ENCODE measurements at regions not wholly inside any gene's neighbourhood (a gene's known extent, or its start where the extent isn't known, plus 50 kb on each side); places are given as distances from the start of the nearest gene placed in this dataset.

DNA sequence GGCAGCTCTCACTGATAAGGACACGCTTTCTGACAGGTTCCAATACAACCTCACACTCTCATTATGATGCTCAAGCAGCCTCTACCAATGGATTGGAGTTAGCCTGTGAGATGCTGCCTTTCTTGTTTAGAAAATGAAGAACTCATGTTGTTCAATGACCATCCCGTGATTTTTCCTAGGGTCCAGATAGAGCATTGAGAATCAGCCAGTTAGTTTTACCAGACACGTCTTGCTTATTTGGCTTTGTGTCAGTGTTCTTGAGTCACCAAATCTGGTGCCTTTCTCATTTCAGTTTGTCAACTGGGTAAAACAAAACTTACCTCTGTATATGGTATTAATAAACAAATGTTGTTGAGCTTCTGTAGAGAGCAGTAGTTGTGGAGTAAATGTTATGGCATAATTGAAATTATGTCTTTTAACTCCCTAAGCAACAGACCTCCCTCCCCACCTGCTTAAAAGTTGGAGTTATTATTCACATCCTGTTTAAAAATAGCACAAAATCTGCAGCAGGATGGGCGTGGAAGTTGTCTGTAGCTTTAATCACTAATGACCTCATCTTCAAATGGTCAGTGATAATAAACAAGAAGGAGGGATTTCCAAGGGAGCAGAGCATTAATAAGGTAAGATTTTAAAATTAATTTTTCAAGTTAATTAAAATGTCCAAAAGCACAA, 167.3 kb downstream of the HRH4 start:
- no peak for DNase-seq

DNA sequence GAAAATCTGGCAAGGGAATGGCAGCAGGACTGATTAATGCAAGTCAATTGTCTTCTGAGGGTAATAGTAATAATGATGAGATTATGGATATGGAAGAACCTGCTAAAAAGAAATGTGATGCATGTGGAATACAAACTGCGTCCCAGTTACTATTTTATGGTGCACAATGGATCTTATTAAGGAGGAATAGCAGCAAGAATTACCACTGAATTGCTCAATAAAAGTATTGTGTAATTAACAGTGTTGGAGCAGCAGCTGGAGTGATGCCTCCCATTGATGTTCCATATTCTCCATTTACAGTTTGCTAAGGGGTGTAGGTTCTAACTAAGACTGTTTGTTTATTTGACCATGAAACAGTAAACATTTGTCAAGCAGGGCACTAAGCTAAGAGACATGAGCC, 167.9 kb downstream of the HRH4 start:
- no peak for DNase-seq

DNA sequence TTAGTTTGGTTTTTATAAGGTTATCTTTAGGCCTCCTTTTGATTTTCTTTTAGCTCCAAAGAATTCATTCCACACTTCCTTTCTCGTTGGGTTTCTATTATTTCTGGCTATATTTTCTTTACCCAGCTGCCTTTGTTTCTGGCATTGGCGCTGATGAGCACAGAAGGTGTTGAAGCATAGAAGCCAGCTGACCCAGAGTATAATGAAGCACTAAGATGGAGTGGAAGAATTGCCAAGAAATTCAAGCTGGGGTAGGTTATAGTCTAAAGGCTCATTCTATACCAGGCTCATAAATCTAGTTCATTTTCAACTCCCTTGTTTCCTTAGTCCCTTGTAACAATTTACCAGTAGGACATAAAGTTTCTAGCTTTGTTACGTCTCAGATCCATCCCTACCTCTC, 169.5 kb downstream of the HRH4 start:
- no peak for DNase-seq

DNA sequence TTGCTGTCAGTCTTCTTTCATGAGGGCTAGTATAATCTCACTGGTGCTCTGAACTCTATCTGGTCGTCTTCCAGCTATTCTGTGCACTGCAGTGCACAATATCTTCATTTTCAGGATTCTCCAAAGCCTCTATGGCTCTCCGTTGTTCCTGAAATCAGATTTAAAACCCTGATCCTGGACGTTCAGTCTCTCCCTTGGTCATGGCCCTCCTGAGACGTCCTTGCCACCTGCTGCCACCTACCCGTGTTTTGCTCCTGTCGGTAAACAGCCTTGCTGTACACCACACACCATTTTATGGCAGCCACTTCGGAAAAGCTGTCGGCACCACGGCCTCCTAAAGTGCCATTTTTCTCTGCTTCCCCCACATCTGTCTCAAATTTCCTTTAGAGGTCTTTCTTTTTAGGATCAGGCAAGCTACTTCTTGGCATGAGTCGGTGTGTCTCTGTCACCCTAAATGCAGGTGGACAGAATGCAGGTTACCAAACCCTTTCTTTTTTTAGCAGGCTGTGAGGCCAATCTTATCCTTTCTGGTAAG, 170.0 kb downstream of the HRH4 start:
- DNase-seq = no peak

DNA sequence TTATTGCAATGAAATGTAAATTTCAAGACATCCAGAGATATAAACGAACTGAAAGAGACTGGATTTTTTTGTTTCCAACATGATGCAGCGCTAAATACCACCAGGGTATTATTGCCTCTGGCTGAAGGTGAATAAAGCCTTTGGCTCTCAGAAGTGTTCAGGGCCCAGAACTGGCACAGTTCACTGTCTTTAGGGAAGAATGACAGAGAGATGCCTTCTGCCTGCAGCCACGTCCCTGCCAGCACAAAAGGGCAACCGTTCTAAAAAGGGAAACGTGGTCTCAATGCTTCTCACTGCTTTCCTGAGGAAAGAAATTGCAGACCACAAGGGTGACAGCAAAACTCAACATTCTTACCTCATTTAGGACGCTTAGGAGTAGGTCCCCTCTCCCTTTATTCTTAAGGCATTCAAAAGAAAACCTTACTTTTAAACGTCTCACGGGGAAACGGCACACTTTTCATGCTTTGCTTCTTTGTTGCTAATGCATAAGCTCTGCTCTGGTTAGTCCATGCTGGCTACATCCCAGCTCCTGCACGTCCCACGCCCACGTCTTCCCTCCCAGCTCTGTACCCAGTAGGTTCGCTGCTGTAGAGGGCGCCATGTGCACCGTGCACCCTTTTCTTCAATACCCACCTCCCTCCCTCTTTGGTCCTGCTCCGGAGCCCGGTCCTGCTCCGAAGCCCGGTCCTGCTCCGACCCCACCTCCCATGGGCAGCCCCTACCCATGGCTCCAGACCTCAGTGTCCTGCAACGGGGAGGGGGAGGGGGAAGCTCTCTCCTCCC, 171.0 kb downstream of the HRH4 start:
- DNase-seq = no peak

DNA sequence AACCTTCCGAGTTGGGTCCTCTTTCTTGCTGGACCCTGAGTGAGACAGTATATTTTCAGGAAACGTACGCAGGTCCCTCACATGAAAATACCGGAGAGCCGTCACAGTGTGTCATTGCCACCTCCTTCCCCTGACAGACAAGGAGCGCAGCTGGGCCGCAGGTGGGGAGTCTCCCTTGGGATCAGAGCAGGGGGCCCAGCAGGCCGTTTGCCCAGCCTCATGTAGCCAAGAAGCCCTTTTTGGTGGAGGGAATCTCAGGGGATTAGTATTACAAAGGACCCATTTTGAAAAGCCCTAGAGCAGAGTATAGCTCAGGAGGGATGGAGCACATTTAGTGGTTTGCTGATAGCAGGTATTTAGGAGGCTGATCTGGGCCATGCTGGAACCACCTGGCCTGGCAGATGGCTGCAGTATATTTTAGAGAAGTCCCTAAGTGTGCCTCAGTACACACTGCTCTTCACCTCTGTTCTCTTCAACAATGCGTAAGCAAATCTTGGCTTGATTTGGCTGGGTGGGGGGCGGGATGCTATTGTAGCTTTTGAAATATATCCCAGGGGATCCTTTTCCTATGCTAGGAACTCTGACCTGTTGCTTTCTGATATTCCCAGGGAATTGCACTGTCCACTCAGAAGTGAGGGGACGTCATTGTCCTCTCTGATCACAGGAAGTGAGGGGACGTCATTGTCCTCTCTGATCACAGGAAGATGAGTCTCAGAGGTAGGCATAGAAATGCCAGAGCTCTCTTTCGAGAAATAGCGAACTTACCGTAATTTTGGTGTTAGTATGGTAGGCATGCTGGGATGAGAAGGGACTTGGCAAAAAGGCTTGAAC, 171.9 kb downstream of the HRH4 start:
- DNase-seq = no peak

DNA sequence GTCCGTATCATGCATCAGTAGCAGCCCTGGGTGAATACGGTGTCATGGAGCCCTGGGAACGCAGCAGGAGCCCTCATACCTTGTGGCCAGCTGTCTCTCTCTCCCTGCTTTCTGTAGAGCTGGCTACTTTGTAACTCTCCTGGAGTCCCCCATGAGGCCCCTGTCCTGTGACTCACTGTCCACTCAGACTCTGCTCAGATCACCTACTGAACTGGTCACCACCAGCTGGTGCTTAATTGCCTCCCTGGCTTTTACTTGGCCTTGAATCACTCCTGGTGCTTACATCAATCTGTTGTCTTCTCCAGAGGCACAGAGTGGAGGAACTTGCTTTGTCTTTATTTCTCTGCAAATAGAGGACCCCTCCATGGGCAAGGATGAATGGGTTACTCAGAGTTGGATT, 172.7 kb downstream of the HRH4 start:
- no peak for DNase-seq

DNA sequence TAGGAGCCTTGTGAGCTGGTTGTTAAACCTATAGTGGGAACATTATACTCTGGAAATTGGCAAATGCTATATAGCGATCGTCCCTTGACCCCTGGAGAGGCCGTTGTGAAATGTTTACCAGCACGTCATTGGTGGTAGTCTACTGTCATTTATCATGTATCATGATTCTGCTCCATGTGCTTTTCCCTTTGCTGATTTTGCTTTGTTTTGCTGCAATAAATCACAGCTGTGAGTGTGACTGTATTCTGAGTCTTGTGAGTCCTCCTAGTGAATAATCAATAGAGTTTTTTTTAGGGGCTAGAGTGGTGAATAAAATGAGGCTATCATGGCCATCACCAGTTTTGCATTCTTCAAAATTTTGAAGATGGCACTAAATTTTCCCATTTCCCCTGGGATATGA, 189.1 kb downstream of the HRH4 start:
- no peak for DNase-seq

DNA sequence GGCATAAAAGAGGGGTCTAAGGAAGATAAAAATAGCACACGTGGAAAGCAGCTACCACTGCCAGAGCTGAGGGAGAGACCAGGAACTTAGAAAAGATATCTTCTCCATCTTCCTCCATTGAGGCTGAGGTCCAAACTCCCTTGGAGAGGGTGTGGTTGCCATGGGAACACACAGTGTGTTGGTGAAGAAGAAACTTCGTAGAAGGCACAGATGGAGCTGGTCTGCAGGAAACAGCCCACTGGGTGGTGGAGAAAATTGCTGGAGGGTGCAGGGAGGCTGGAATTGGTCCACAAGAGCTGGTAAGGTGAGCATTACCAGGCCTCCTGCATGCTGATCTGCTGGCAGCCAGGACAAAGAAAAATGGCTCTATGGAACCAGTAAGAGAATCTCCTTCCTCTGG, 191.0 kb downstream of the HRH4 start:
- DNase-seq = no peak

DNA sequence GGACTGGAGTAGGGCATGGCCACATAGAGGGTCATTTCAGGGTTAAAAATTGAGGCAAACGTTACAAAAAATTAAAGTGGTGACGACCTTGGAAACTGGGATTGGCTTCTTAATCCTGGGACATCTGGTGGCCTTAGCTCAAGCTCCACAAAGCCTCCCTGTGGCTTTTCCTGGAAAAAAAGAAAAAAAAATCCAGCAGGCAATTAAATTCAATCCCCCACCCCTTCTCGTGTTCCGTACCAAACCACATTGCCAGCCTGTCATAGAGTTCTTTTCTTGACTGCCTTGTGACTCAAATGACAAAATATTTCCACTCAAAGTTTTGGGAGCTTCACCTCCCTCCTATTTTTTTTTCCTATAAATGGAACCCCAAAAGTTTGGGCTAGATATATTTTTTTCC, 195.6 kb downstream of the HRH4 start:
- peak; percentile 13 for DNase-seq

DNA sequence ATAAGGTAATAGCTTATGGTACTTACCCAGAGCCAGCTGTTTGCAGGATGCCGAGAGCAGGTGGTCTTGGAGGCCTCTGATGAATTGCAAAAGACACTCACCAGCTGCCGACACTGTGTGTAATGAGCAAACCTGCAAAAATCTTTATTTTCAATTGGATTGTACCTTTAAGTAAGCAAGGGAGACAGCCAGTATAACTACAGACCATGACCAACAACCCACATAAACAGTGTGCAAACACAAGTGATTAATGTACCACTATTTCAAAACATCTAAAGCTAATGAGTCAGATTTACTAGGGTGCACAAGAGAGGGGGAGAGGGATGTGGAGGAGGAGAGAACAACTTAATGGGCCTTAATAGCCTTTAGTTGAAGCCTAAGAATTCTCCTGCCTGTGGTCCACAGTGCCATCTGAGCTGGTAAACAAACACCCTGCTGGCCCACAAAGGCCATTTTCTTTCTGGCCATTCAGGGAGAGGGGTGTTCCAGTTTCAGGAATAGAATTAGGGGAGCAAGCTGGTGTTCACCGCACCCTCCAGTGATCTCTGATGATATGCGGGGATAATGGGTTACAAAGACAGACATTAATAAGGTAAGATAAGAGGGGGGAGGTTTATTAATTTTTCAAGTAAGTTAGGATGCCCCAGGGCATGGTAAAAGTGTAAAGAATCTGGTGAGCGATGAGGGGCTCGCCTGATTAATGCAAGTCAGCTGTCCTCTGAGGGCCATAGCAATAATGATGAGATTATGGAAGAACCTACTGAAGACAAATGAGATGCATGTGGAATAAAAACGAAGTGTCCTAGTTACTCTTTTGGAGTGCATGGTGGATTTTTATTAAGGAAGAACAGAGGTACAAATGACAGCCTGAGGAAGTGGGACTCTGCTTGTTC, 196.4 kb downstream of the HRH4 start:
- DNase-seq = no peak

DNA sequence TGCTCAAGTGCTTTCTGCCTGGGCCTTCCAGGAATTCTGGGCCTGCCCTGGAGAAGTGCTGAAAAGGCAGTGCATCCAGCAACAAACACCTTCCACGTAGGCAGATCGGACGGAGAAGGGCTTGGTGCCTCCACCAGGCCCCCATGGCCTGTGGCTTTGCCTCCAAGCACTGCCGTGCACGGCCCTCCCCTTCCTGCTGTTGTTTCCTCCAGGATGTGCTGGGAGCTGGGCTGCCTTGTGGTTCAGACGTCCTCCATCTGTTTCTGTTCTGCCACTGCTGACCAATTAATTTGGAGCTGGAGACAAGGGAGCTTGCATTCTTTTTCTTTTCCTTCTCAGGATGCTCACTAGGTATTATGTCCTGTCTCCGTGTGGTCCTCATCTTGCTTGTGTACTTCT, 197.0 kb downstream of the HRH4 start:
- no peak for DNase-seq

DNA sequence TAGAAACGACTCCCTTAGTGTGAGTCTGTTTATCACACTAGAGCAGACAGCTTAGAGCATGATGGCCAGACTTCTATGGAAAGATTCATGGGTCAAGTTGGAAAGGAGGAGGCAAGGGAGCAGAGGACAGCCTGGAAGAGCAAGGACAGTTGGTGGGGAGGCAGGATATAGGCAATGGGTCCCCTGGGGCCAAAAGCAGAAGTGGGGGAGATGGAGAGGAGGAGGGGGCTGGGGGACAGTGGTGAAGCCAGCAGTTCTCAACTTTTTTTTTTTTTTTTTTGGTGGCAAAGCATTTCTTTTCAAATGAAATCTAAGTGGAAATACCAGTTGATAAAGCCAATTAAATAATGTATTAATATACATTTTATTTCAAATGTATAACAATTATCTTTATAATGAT, 197.9 kb downstream of the HRH4 start:
- no peak for DNase-seq

DNA sequence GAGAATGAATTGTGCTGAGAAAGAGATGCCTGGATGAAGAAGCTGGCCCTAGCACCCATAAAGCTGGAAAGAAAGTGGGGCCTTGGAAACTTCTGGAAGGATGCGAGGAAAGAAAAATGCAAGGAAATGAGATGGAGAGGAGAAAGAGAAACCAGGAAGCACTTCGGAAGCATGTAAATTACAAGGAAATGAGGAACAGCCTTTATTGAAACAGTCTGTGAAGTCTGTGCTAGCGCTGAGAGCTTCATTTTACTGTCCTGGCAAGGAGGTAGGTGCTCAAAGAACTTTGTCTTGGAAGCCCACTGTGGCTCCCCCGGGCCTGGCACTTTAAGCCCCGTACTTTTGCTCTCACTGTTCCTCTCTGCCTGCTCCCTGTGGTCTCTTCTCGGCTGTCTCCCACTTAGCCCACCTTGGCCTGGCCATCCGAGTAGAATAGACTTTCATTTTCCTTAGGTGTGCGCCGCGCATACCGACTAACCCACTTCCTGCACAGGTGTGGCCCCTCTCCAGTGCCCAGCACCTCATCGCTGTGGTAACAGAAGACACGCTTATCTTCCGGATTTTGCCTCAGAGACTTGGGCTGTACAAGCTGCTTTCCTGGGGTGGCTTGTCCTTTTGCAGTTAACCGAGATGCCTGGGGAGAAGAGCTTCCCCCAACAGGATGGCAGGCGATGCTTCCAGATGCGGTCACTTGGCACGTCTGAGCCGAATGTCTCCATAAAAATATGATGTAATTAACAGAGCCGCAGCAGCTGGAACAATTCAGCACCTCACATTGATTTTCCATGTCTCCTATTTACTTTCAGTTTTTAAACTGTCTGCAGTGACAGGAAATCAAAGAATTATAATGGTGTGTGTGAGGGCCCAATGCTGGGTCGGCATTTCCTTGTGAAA, 199.6 kb downstream of the HRH4 start:
- DNase-seq = peak; percentile 32

DNA sequence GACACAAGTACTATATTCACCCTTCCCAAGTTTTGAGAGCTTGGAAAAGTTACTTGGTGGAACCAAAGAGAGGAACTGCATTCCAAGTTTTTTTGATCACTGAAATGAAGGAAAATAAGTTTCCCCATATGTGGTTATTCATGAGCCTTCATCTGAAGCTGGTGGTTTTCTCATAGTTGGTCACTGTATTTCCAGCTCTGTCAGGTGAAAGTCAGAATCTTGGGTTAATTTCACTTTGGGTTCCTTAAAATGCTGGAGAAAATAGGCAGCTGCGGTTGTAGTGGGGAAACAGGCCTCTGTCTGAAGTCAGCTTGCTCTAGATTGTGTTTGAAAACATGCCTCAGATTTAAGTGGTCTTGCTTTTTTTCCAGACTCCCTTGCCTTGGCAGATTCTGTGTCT, 200.5 kb downstream of the HRH4 start:
- DNase-seq = no peak

DNA sequence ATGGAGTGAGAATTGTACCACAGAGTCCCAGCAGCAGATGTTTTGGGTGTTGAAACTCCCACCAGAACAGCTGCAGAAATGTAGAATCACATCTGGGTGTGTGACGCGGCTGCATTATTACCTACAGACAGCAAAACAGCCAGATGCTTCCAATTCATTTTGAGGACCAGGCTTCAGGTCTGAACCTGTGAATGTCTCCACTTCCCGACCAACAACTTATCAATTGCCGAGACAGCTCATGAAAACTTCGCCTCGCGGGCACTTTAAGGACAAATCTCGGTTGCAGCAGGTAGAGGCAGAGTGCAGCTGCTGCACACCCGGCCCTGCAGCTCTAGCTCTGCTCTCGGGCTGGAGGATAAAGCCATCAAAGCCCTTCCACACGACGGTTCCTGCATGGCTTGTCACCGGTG, 202.0 kb downstream of the HRH4 start:
- peak; percentile 46 for DNase-seq

DNA sequence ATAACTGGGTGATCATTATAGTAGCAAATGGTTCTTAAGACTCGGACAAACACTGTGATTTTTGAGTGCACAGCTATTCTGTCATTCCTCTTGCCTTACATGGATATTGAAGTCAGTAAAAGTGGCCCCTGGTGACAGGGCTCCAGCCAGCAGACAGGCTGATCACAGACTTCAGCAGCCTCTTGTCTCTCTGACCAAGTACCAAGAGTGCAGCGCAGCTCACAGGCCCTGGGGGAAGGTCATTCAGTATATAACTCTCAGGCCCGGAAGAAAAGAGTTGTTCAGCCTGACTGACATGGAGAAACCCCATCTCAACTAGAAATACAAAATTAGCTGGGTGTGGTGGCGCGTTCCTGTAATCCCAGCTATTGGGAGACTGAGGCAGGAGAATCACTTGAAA, 202.6 kb downstream of the HRH4 start:
- no peak for DNase-seq

DNA sequence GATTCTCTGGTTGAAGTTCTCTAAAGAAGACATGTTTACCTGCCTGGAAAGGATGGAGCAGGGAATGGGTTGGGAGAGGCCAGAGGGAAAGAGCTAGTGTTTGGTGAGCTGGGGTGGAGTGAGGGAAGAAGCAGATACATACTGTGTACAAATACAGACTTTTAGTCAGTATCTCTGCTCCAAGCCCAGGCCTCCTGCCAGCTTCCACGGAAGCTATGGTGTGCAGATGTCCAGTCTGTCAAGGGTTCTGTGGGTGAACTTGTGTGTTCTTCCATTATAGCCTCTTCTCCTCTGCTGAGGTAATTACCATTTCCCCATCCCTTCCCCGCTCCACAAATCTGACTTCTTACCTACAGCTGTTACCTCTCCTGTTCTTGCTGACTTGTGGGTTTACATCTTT, 208.6 kb downstream of the HRH4 start:
- no peak for DNase-seq

DNA sequence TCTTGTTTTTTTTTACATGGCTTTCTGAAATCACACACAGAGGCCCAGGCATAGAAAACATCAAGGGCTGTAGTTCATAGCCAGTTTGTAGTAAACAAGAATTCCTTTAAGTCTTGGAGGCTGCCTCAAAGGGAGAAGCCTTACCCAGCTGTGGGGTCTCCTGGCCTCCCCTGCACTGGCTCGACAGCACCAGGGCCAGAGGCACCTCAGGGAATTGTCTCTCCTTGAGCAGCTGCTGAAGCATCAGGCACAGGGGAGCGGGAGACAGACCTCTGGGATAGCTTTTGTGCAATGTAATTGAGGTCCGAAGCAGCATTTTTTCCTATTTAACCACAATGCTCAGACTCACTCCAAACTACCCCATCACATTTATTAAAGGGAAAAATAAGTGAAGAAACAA, 209.1 kb downstream of the HRH4 start:
- no peak for DNase-seq

DNA sequence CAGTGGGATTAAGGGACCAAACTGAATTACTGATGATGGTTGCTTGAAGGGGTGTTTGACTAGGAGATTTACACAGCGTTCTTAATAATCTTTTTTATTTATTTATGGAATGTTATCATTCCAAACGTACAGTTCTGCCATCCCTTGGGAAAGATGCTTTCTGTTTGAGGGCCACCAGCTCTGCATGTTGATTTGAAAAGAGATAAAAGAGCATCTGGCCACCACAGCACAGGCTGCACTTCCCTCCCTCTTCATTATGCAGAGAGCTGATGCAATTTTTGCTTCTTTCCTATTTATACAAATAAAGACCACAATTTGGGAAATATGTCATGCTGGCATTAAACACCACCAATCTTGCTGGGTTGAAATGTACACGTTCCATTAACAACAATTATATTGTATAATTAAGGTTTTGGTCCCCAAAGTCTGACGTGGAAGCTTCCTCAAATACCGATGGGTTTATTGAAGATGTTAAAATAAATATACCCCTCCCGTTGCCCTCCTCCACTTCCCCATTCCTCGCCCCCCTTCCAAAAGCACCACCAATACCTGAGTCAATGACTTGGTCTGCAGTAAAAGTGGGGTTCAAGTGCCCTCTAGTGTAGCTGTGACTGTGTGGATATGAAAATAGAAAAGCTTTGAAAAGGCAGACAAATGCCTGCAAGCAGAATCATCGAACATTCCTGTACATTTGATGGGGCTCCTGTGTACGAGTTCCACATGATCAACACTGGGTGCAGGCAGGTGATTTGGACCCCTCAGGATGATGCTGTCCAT, 211.9 kb downstream of the HRH4 start:
- no peak for DNase-seq
